GM23338 (cell line): ENCODE measurements at regions not wholly inside any gene's neighbourhood (a gene's known extent, or its start where the extent isn't known, plus 50 kb on each side); places are given as distances from the start of the nearest gene placed in this dataset.

Experiments
- ATAC-seq: fragments of 200-7000 bp; cut with Tn5 transposase; 3 replicates; pipeline ENCODE4 v1.9.1; 2020
- DNase-seq: peaks from one replicate; pipeline ENCODE4 v3.0.0-alpha.2; 2015; ENCODE audit warnings: low spot score
- H2AFZ ChIP-seq: fragments of 200-600 bp; sonication (generic); 2 replicates; pipeline ENCODE4 v1.8.0; 2016; ENCODE audit warnings: antibody characterized with exemption, mild to moderate bottlenecking, moderate library complexity
- H3F3A ChIP-seq: fragments of 200-600 bp; sonication (generic); replicated peaks from 2 replicates; pipeline ENCODE4 v1.8.0; 2017; ENCODE audit warnings: antibody characterized with exemption, mixed run types, low read depth
- H3K27ac ChIP-seq: fragments of 200-600 bp; sonication (generic); 2 replicates; pipeline ENCODE4 v1.6.1; 2016; ENCODE audit warnings: low read depth
- H3K27me3 ChIP-seq: fragments of 200-600 bp; sonication (generic); 2 replicates; pipeline ENCODE4 v1.8.0; 2016; ENCODE audit warnings: mild to moderate bottlenecking, mixed run types, moderate library complexity; ENCODE audit not compliant: insufficient read depth
- H3K36me3 ChIP-seq: fragments of 200-600 bp; sonication (generic); 2 replicates; pipeline ENCODE4 v1.8.0; 2016; ENCODE audit warnings: mild to moderate bottlenecking; ENCODE audit not compliant: insufficient read depth
- H3K4me1 ChIP-seq: fragments of 200-600 bp; sonication (generic); 2 replicates; pipeline ENCODE4 v1.8.0; 2016; ENCODE audit warnings: mild to moderate bottlenecking, moderate library complexity; ENCODE audit not compliant: insufficient read depth
- H3K4me2 ChIP-seq: fragments of 200-600 bp; sonication (generic); 2 replicates; pipeline ENCODE4 v1.7.1; 2017; ENCODE audit warnings: mixed run types
- H3K4me3 ChIP-seq: fragments of 200-600 bp; sonication (generic); 2 replicates; pipeline ENCODE4 v1.6.1; 2016; ENCODE audit warnings: mixed run types
- H3K79me2 ChIP-seq: fragments of 200-600 bp; sonication (generic); replicated peaks from 2 replicates; pipeline ENCODE4 v1.8.0; 2017; ENCODE audit warnings: mild to moderate bottlenecking; ENCODE audit not compliant: insufficient read depth
- H3K9me2 ChIP-seq: fragments of 200-600 bp; sonication (generic); 2 replicates; pipeline ENCODE4 v1.8.0; 2017; ENCODE audit not compliant: insufficient read depth
- H4K20me1 ChIP-seq: fragments of 200-600 bp; sonication (generic); replicated peaks from 2 replicates; pipeline ENCODE4 v1.8.0; 2017; ENCODE audit warnings: mild to moderate bottlenecking; ENCODE audit not compliant: insufficient read depth
- H3K27ac Mint-ChIP-seq: 2 replicates; pipeline ENCODE4 v1.8.0; 2020; ENCODE audit warnings: inconsistent platforms, mild to moderate bottlenecking, moderate library complexity, mixed read lengths
- H3K27me3 Mint-ChIP-seq: 3 replicates; pipeline ENCODE4 v1.8.0; 2022; ENCODE audit warnings: low read depth, mild to moderate bottlenecking, moderate library complexity, mixed read lengths, inconsistent platforms; ENCODE audit not compliant: insufficient read depth, poor library complexity
- H3K36me3 Mint-ChIP-seq: 3 replicates; pipeline ENCODE4 v1.8.0; 2021; ENCODE audit warnings: low read depth, mild to moderate bottlenecking, inconsistent platforms, moderate library complexity, mixed read lengths
- H3K4me1 Mint-ChIP-seq: 3 replicates; pipeline ENCODE4 v1.8.0; 2020; ENCODE audit warnings: mild to moderate bottlenecking, inconsistent platforms, mixed read lengths
- H3K4me3 Mint-ChIP-seq: 3 replicates; pipeline ENCODE4 v1.8.0; 2021; ENCODE audit warnings: moderate library complexity, mild to moderate bottlenecking, inconsistent platforms, mixed read lengths
- H3K9me3 Mint-ChIP-seq: 3 replicates; pipeline ENCODE4 v1.8.0; 2020; ENCODE audit warnings: moderate library complexity, mild to moderate bottlenecking, inconsistent platforms, mixed read lengths
- CREB1 ChIP-seq: fragments of 250-450 bp; sonication (Bioruptor Pico); IDR thresholded peaks from 2 replicates; pipeline ENCODE4 v1.5.0; 2020; ENCODE audit warnings: low read depth, mild to moderate bottlenecking, moderate library complexity
- CTCF ChIP-seq, 2 experiments: fragments of 200-600 bp in 1 of 2; sonication (generic) in 1 of 2; conservative IDR thresholded peaks; 2 replicates each; pipeline versions ENCODE4 v1.5.1 to v1.6.1; 2016 to 2017; ENCODE audit warnings: antibody characterized with exemption in 2 of 2, low read depth in 2 of 2, mild to moderate bottlenecking in 2 of 2, moderate library complexity in 1 of 2
- ETS1 ChIP-seq: IDR thresholded peaks from 2 replicates; pipeline ENCODE4 v1.6.1; 2016; ENCODE audit warnings: antibody characterized with exemption
- EZH2 ChIP-seq: fragments of 200-600 bp; sonication (generic); IDR thresholded peaks from one replicate; pipeline ENCODE4 v1.8.0; 2017; ENCODE audit warnings: antibody characterized with exemption, mild to moderate bottlenecking, low read depth; ENCODE audit not compliant: unreplicated experiment
- EZH2phosphoT487 ChIP-seq: fragments of 200-600 bp; sonication (generic); IDR thresholded peaks from one replicate; pipeline ENCODE4 v1.8.1; 2018; ENCODE audit warnings: antibody characterized with exemption; ENCODE audit not compliant: unreplicated experiment
- JUNB ChIP-seq: IDR thresholded peaks from one replicate; pipeline ENCODE4 v1.6.1; 2016; ENCODE audit warnings: antibody characterized with exemption; ENCODE audit not compliant: unreplicated experiment
- NANOG ChIP-seq: IDR thresholded peaks from 2 replicates; pipeline ENCODE4 v1.6.1; 2016; ENCODE audit warnings: antibody characterized with exemption, borderline replicate concordance
- POLR2AphosphoS5 ChIP-seq: IDR thresholded peaks from 2 replicates; pipeline ENCODE4 v1.6.1; 2016; ENCODE audit warnings: antibody characterized with exemption, low read depth
- REST ChIP-seq: IDR thresholded peaks from one replicate; pipeline ENCODE4 v1.6.1; 2018; ENCODE audit warnings: antibody characterized with exemption; ENCODE audit not compliant: unreplicated experiment
- STAT1 ChIP-seq: IDR thresholded peaks from one replicate; pipeline ENCODE4 v1.6.1; 2016; ENCODE audit warnings: antibody characterized with exemption; ENCODE audit not compliant: unreplicated experiment
- ZNF114 ChIP-seq: fragments of 250-450 bp; sonication (Bioruptor Pico); IDR thresholded peaks from 2 replicates; pipeline ENCODE4 v1.5.0; 2020; ENCODE audit warnings: mild to moderate bottlenecking, moderate library complexity
- ZNF331 ChIP-seq: fragments of 250-450 bp; sonication (Bioruptor Pico); IDR thresholded peaks from 2 replicates; pipeline ENCODE4 v1.5.0; 2020; ENCODE audit warnings: low read depth, mild to moderate bottlenecking, moderate library complexity
- ZNF462 ChIP-seq: fragments of 250-450 bp; sonication (Bioruptor Pico); IDR thresholded peaks from 2 replicates; pipeline ENCODE4 v1.5.0; 2020; ENCODE audit warnings: mild to moderate bottlenecking, moderate library complexity

GRCh38 chr10:8639486-8640185, 585.1 kb downstream of the GATA3 start:
- no peaks in the 10 kb centered on the region for H3K36me3 ChIP-seq
- no peak overlapping the region for H3K4me2 ChIP-seq

More at GRCh38 chr10:8639486-8640185, 585.1 kb downstream of the GATA3 start:
- Histone ChIP-seq H2AFZ (no peak overlapping the region), H3F3A (no peaks in the 10 kb centered on the region), H3K27ac (no peak overlapping the region), H3K4me1 (no peaks in the 10 kb centered on the region), H3K4me3 (no peak overlapping the region), H3K27me3 (no peaks in the 10 kb centered on the region), H3K9me2 (peaks cover 13% of the 10 kb centered on the region; the same call in 1 of the 2 replicates), H3K79me2 (no peaks in the 10 kb centered on the region), H4K20me1 (no peaks in the 10 kb centered on the region)
- DNase-seq = no peak
- Mint-ChIP-seq H3K4me1 (no peaks in the 10 kb centered on the region), H3K27ac (no peak overlapping the region), H3K4me3 (no peak overlapping the region), H3K9me3 (peaks cover 11% of the 10 kb centered on the region), H3K27me3 (no peaks in the 10 kb centered on the region), H3K36me3 (peaks cover 10% of the 10 kb centered on the region)
- no peak for TF ChIP-seq ZNF331
- no peak for TF ChIP-seq EZH2
- TF ChIP-seq JUNB = no peak
- TF ChIP-seq POLR2AphosphoS5 = no peak
- no peak for TF ChIP-seq NANOG
- TF ChIP-seq REST = no peak
- no peak for TF ChIP-seq ZNF114 (CRISPR knock-in tag)
- no peak for TF ChIP-seq CTCF (conservative IDR thresholded peaks at IDR 0.05; ENCODE audit: low read depth in 2 of 2)
- no peak for TF ChIP-seq ZNF462 (CRISPR knock-in tag)
- no peak for TF ChIP-seq ETS1
- TF ChIP-seq CREB1 (CRISPR knock-in tag) = no peak
- no peak for TF ChIP-seq STAT1
- TF ChIP-seq EZH2phosphoT487 = no peak
- no peak for ATAC-seq
